Psoas muscle (tissue), 7 donors: ENCODE measurements at regions not wholly inside any gene's neighbourhood (a gene's known extent, or its start where the extent isn't known, plus 50 kb on each side); places are given as distances from the start of the nearest gene placed in this dataset.
"Not testable (repeated sequence)": the region's sequence is repeated elsewhere in the genome, so short reads cannot be mapped to it uniquely, and the experiment has no call there.

ENCODE experiments used
- ATAC-seq, 4 donors: fragments of 200-7000 bp; cut with Tn5 transposase; one replicate each; pipeline ENCODE4 v1.9.1; 2020; ENCODE audit warnings: moderate library complexity in 3 of 4, mild to moderate bottlenecking in 2 of 4
- DNase-seq, 2 donors: peaks; one replicate each; pipeline ENCODE4 v3.0.0-alpha.2; 2020
- H3K27ac ChIP-seq: fragments of 200-600 bp; one replicate; pipeline ENCODE4 v1.8.0; 2022
- H3K27me3 ChIP-seq, 3 donors: fragments of 200-600 bp in 1 of 3; one replicate each; pipeline versions ENCODE4 v1.6.1 to v1.8.0; 2013 to 2022; ENCODE audit warnings: low read length in 2 of 3, mild to moderate bottlenecking in 2 of 3, moderate library complexity in 1 of 3; ENCODE audit not compliant: insufficient read depth in 3 of 3
- H3K36me3 ChIP-seq, 2 donors: fragments of 200-600 bp in 1 of 2; one replicate each; pipeline versions ENCODE4 v1.6.1 to v1.8.0; 2013 to 2022; ENCODE audit warnings: low read depth in 1 of 2, mild to moderate bottlenecking in 1 of 2, moderate library complexity in 1 of 2; ENCODE audit not compliant: insufficient read depth in 1 of 2
- H3K4me1 ChIP-seq: fragments of 200-600 bp; one replicate; pipeline ENCODE4 v1.8.0; 2022
- H3K4me3 ChIP-seq: fragments of 200-600 bp; one replicate; pipeline ENCODE4 v1.8.0; 2022; ENCODE audit warnings: mild to moderate bottlenecking
- H3K9me3 ChIP-seq: fragments of 200-600 bp; one replicate; pipeline ENCODE4 v1.8.0; 2022
- CTCF ChIP-seq: fragments of 200-600 bp; IDR thresholded peaks from one replicate; pipeline ENCODE4 v1.8.0; 2022; ENCODE audit warnings: antibody characterized with exemption
- WGBS, 3 donors: extraction: QIAGEN DNeasy Blood & Tissue Kit; methylation state at CpG; one replicate each; pipeline versions ENCODE4 v1.1.6 to v1.1.7; 2013; 5-methylcytosine and 5-hydroxymethylcytosine counted together
- intact Hi-C, 2 donors: fragments of 100-400 bp; cut with DNase I; formaldehyde crosslinking; loops; one replicate each; pipeline versions ENCODE4 v1.11.0 to v1.14.2; 2022
- donor health status: healthy with polysubstance abuse.
- donor health status: DM: no; HTN: no; CAD: no; lungs with moderate emphysema.
- donor health status: Bipolar disorder and iron deficiency.
- donor health status: healthy.
- donor health status: DM: yes; HTN: yes; CAD: no.
- donor health status: DM: no; HTN: no; CAD: no.
- donor health status: DM: yes; HTN: yes; CAD: no.

- no peaks in the 10 kb centered on the region for H3K36me3 ChIP-seq
- H3K27me3 ChIP-seq: no peaks in the 10 kb centered on the region
- no peaks in the 10 kb centered on the region for H3K4me1 ChIP-seq
- intact Hi-C loops: no loop called here
- no peak overlapping the region for H3K4me3 ChIP-seq
- no peaks in the 10 kb centered on the region for H3K9me3 ChIP-seq
- TF ChIP-seq CTCF: no peak
- H3K27ac ChIP-seq: no peak overlapping the region
- ATAC-seq (no peak), DNase-seq (no peak)
Observed at GRCh38 chr6:130725551-130725950, 101.7 kb upstream of the SMLR1 start.

- DNase-seq, ATAC-seq, H3K36me3 ChIP-seq, H3K27me3 ChIP-seq, H3K4me3 ChIP-seq, H3K9me3 ChIP-seq, H3K4me1 ChIP-seq, H3K27ac ChIP-seq, intact Hi-C loops: not testable (repeated sequence)
- 88 to 95% (median 95%) methylated on average over 2 of the region's 2 CpGs for WGBS, 3 donors
Observed at GRCh38 chr6:130728064-130728463, 99.1 kb upstream of the SMLR1 start.

- no peaks in the 10 kb centered on the region for H3K36me3 ChIP-seq
- no peak overlapping the region for H3K4me3 ChIP-seq
- H3K4me1 ChIP-seq: no peaks in the 10 kb centered on the region
- no peak overlapping the region for H3K27ac ChIP-seq
- DNase-seq: no peak
- no peaks in the 10 kb centered on the region for H3K9me3 ChIP-seq
- ATAC-seq: no peak
- no peak for TF ChIP-seq CTCF
- H3K27me3 ChIP-seq: no peaks in the 10 kb centered on the region
- intact Hi-C loops: no loop called here
Observed at GRCh38 chr6:130730600-130730999, 96.6 kb upstream of the SMLR1 start.

GRCh38 chr6:130734161-130734560 is 93.0 kb upstream of the SMLR1 start:
- Histone ChIP-seq H3K36me3 (no peaks in the 10 kb centered on the region), H3K4me3 (no peak overlapping the region), H3K9me3 (no peaks in the 10 kb centered on the region), H3K27me3 (no peaks in the 10 kb centered on the region), H3K4me1 (no peaks in the 10 kb centered on the region), H3K27ac (no peak overlapping the region)
- TF ChIP-seq CTCF: no peak
- 81 to 86% (median 83%) methylated on average over 3 of the region's 3 CpGs for WGBS, 3 donors
- intact Hi-C loops: no loop called here
- ATAC-seq (no peak), DNase-seq (no peak)

- Histone ChIP-seq H3K9me3 (no peaks in the 10 kb centered on the region), H3K36me3 (no peaks in the 10 kb centered on the region), H3K27ac (no peak overlapping the region), H3K4me3 (no peak overlapping the region), H3K27me3 (no peaks in the 10 kb centered on the region), H3K4me1 (no peaks in the 10 kb centered on the region)
- intact Hi-C loops: no loop called here
- ATAC-seq: no peak
- TF ChIP-seq CTCF: no peak
- DNase-seq: no peak
Observed at GRCh38 chr6:130740308-130740707, 86.9 kb upstream of the SMLR1 start.
